ENCODE measurements at regions not wholly inside any gene's neighbourhood (a gene's known extent, or its start where the extent isn't known, plus 50 kb on each side); places are given as distances from the start of the nearest gene placed in this dataset.

- Histone ChIP-seq H3K27ac (ENCODE audit: low read length) (no peak overlapping the region), H3K4me1 (ENCODE audit: control insufficient read depth, insufficient read depth, low read length) (no peaks in the 10 kb centered on the region), H3K4me3 (ENCODE audit: low read depth in 2 of 2, low read length in 2 of 2) (no peak overlapping the region), H3K9me3 (ENCODE audit: control insufficient read depth, insufficient read depth, low read depth, low read length) (no peaks in the 10 kb centered on the region), H3K36me3 (ENCODE audit: control insufficient read depth, insufficient read depth, low read length) (no peaks in the 10 kb centered on the region), H3K27me3 (ENCODE audit: control insufficient read depth, insufficient read depth, low read length) (no peaks in the 10 kb centered on the region)
- ATAC-seq: no peak
- DNase-seq (ENCODE audit: low read depth, low spot score): no peak
- in situ Hi-C loops (cut with HindIII; ENCODE audit: low pct_unique_long_range_greater_than_20kb, low sequenced_read_pairs) (no loop called here), intact Hi-C loops (cut with micrococcal nuclease; ENCODE audit: unreplicated experiment) (no loop called here)
- CTCF ChIA-PET: no interaction called here
- TF ChIP-seq REST (IDR thresholded peaks at IDR 0.05; ENCODE audit: insufficient read depth in 1 of 2, low read depth in 2 of 2, low read length in 1 of 2) (no peak), POLR2AphosphoS5 (IDR thresholded peaks at IDR 0.05; ENCODE audit: low read depth, low read length) (no peak), TCF7L2 (IDR thresholded peaks at IDR 0.05; ENCODE audit: low read depth, low read length) (no peak), SIN3A (IDR thresholded peaks at IDR 0.05; ENCODE audit: borderline replicate concordance, insufficient read depth, low read depth, low read length) (no peak), CTCF (IDR thresholded peaks at IDR 0.05) (no peak)
- POLR2A ChIA-PET: no interaction called here
- BruUV-seq (replicated peaks): no TSS peak
These were observed 229.6 kb upstream of the CDH2 start for GRCh38 chr18:28406533-28406932.

- H3K4me1 ChIP-seq (ENCODE audit: control insufficient read depth, insufficient read depth, low read length): no peaks in the 10 kb centered on the region
- no peak for DNase-seq (ENCODE audit: low read depth, low spot score)
- no peak for TF ChIP-seq SIN3A (IDR thresholded peaks at IDR 0.05; ENCODE audit: borderline replicate concordance, insufficient read depth, low read depth, low read length)
- no peak for TF ChIP-seq TCF7L2 (IDR thresholded peaks at IDR 0.05; ENCODE audit: low read depth, low read length)
- TF ChIP-seq CTCF (IDR thresholded peaks at IDR 0.05): no peak
- no peak for TF ChIP-seq REST (IDR thresholded peaks at IDR 0.05; ENCODE audit: insufficient read depth in 1 of 2, low read depth in 2 of 2, low read length in 1 of 2)
- no peak for TF ChIP-seq POLR2AphosphoS5 (IDR thresholded peaks at IDR 0.05; ENCODE audit: low read depth, low read length)
- in situ Hi-C loops (cut with HindIII; ENCODE audit: low pct_unique_long_range_greater_than_20kb, low sequenced_read_pairs): no loop called here
- H3K36me3 ChIP-seq (ENCODE audit: control insufficient read depth, insufficient read depth, low read length): no peaks in the 10 kb centered on the region
- H3K27ac ChIP-seq (ENCODE audit: low read length): no peak overlapping the region
- ATAC-seq: no peak
- no TSS peak for BruUV-seq (replicated peaks)
- no peaks in the 10 kb centered on the region for H3K9me3 ChIP-seq (ENCODE audit: control insufficient read depth, insufficient read depth, low read depth, low read length)
- CTCF ChIA-PET: no interaction called here
- no peaks in the 10 kb centered on the region for H3K27me3 ChIP-seq (ENCODE audit: control insufficient read depth, insufficient read depth, low read length)
- no peak overlapping the region for H3K4me3 ChIP-seq (ENCODE audit: low read depth in 2 of 2, low read length in 2 of 2)
- intact Hi-C loops (cut with micrococcal nuclease; ENCODE audit: unreplicated experiment): no loop called here
- POLR2A ChIA-PET: no interaction called here
These were observed 227.8 kb upstream of the CDH2 start for GRCh38 chr18:28404694-28405093.

Data from Panc1 (cell line).